Uterus (tissue), 3 donors: ENCODE measurements at regions not wholly inside any gene's neighbourhood (a gene's known extent, or its start where the extent isn't known, plus 50 kb on each side); places are given as distances from the start of the nearest gene placed in this dataset.
"Not testable (repeated sequence)": the region's sequence is repeated elsewhere in the genome, so short reads cannot be mapped to it uniquely, and the experiment has no call there.

Source experiments
- DNase-seq, 2 donors: peaks; one replicate each; pipeline ENCODE4 v3.0.0-alpha.2; 2019 to 2020
- H3K27ac ChIP-seq, 2 donors: fragments of 200-600 bp; sonication (generic); 1 replicate in 1 of 2; 2 replicates in 1 of 2; pipeline ENCODE4 v1.5.1; 2016 to 2018
- H3K27me3 ChIP-seq, 2 donors: fragments of 200-600 bp; sonication (generic); one replicate each; pipeline ENCODE4 v1.5.1; 2018 to 2019; ENCODE audit warnings: control low read depth in 1 of 2
- H3K36me3 ChIP-seq, 2 donors: fragments of 200-600 bp; sonication (generic); one replicate each; pipeline ENCODE4 v1.5.1; 2019; ENCODE audit warnings: control low read depth in 1 of 2
- H3K4me1 ChIP-seq, 2 donors: fragments of 200-600 bp; sonication (generic); one replicate each; pipeline ENCODE4 v1.5.1; 2018 to 2019; ENCODE audit warnings: control low read depth in 1 of 2
- H3K4me3 ChIP-seq, 2 donors: fragments of 200-600 bp; sonication (generic); 1 replicate in 1 of 2; 2 replicates in 1 of 2; pipeline ENCODE4 v1.5.1; 2018 to 2019; ENCODE audit warnings: mild to moderate bottlenecking in 1 of 2
- H3K9me3 ChIP-seq, 2 donors: fragments of 200-600 bp; sonication (generic); one replicate each; pipeline ENCODE4 v1.5.1; 2019; ENCODE audit warnings: control low read depth in 1 of 2
- CTCF ChIP-seq, 4 experiments: fragments of 200-600 bp in 2 of 4; fragments of 450-650 bp in 2 of 4; sonication (generic) in 2 of 4; IDR thresholded peaks; one replicate each; pipeline ENCODE4 v1.5.1; 2016 to 2019; ENCODE audit warnings: antibody characterized with exemption in 4 of 4, mild to moderate bottlenecking in 2 of 4, moderate library complexity in 1 of 4
- POLR2A ChIP-seq, 2 donors: fragments of 450-650 bp; IDR thresholded peaks; one replicate each; pipeline ENCODE4 v1.6.1; 2016; ENCODE audit warnings: antibody characterized with exemption in 2 of 2, mild to moderate bottlenecking in 1 of 2, moderate library complexity in 1 of 2
- intact Hi-C: fragments of 100-400 bp; cut with DNase I; formaldehyde crosslinking; loops from one replicate; pipeline ENCODE4 v1.15.1; 2023; ENCODE audit warnings: low total_unique reads
- donor health status: DM: yes; HTN: yes; CAD: no.

GRCh38 chr18:47669815-47670214 lies 260.6 kb downstream of the SMAD2 start:
- Histone ChIP-seq H3K4me3 (no peak overlapping the region), H3K4me1 (no peaks in the 10 kb centered on the region), H3K9me3 (no peaks in the 10 kb centered on the region), H3K27me3 (no peaks in the 10 kb centered on the region), H3K27ac (no peak overlapping the region), H3K36me3 (no peaks in the 10 kb centered on the region)
- TF ChIP-seq POLR2A (IDR thresholded peaks at IDR 0.05) (no peak), CTCF (IDR thresholded peaks at IDR 0.05) (no peak)
- DNase-seq: no peak
- intact Hi-C loops: no loop called here

GRCh38 chr18:47658498-47658897 lies 272.0 kb downstream of the SMAD2 start:
- no peak for DNase-seq
- H3K4me3 ChIP-seq: no peak overlapping the region
- H3K27ac ChIP-seq: no peak overlapping the region
- intact Hi-C loops: no loop called here
- H3K9me3 ChIP-seq: no peaks in the 10 kb centered on the region
- TF ChIP-seq POLR2A (IDR thresholded peaks at IDR 0.05) (no peak), CTCF (IDR thresholded peaks at IDR 0.05) (no peak)
- H3K4me1 ChIP-seq: no peaks in the 10 kb centered on the region
- H3K27me3 ChIP-seq: no peaks in the 10 kb centered on the region
- H3K36me3 ChIP-seq: no peaks in the 10 kb centered on the region

GRCh38 chr18:47654988-47655387 lies 275.5 kb downstream of the SMAD2 start:
- intact Hi-C loops: no loop called here
- Histone ChIP-seq H3K4me1 (no peaks in the 10 kb centered on the region), H3K9me3 (no peaks in the 10 kb centered on the region), H3K27me3 (no peaks in the 10 kb centered on the region), H3K27ac (no peak overlapping the region), H3K36me3 (no peaks in the 10 kb centered on the region), H3K4me3 (no peak overlapping the region)
- no peak for DNase-seq
- TF ChIP-seq CTCF (IDR thresholded peaks at IDR 0.05): no peak

- Histone ChIP-seq H3K27me3 (no peaks in the 10 kb centered on the region), H3K4me1 (no peaks in the 10 kb centered on the region), H3K4me3 (no peak overlapping the region), H3K36me3 (no peaks in the 10 kb centered on the region), H3K27ac (no peak overlapping the region), H3K9me3 (no peaks in the 10 kb centered on the region)
- DNase-seq: no peak
- intact Hi-C loops: no loop called here
- TF ChIP-seq CTCF (IDR thresholded peaks at IDR 0.05) (no peak), POLR2A (IDR thresholded peaks at IDR 0.05) (no peak)
Measured at GRCh38 chr18:47644896-47645295, 285.6 kb downstream of the SMAD2 start.

GRCh38 chr18:47637551-47637950 lies 292.9 kb downstream of the SMAD2 start:
- H3K27ac ChIP-seq, DNase-seq, H3K27me3 ChIP-seq, H3K9me3 ChIP-seq, H3K4me1 ChIP-seq, intact Hi-C loops, H3K4me3 ChIP-seq, H3K36me3 ChIP-seq: not testable (repeated sequence)

- intact Hi-C loops: no loop called here
- Histone ChIP-seq H3K27me3 (no peaks in the 10 kb centered on the region), H3K9me3 (no peaks in the 10 kb centered on the region), H3K27ac (no peak overlapping the region), H3K36me3 (no peaks in the 10 kb centered on the region), H3K4me3 (no peak overlapping the region), H3K4me1 (no peaks in the 10 kb centered on the region)
- DNase-seq: no peak
- TF ChIP-seq CTCF (IDR thresholded peaks at IDR 0.05): no peak
- TF ChIP-seq POLR2A (IDR thresholded peaks at IDR 0.05): no peak
Measured at GRCh38 chr18:47635416-47635815, 295.0 kb downstream of the SMAD2 start.
